ENCODE measurements at regions not wholly inside any gene's neighbourhood (a gene's known extent, or its start where the extent isn't known, plus 50 kb on each side); places are given as distances from the start of the nearest gene placed in this dataset.

GRCh38 chr17:43329183-43329582, 69.6 kb upstream of the ARL4D start:
- TF ChIP-seq CTCF (IDR thresholded peaks at IDR 0.05), result no peak
- TF ChIP-seq POLR2A (IDR thresholded peaks at IDR 0.05), result no peak
